22Rv1 (cell line): ENCODE measurements at regions not wholly inside any gene's neighbourhood (a gene's known extent, or its start where the extent isn't known, plus 50 kb on each side); places are given as distances from the start of the nearest gene placed in this dataset.
"Not testable (repeated sequence)": the region's sequence is repeated elsewhere in the genome, so short reads cannot be mapped to it uniquely, and the experiment has no call there.

Experiments used
- H3K27ac ChIP-seq: fragments of 450-650 bp; 2 replicates; pipeline ENCODE4 v1.5.1; 2017
- CTCF ChIP-seq: fragments of 450-650 bp; IDR thresholded peaks from 2 replicates; pipeline ENCODE4 v1.5.1; 2017; ENCODE audit warnings: mild to moderate bottlenecking
- ZFX ChIP-seq: fragments of 450-650 bp; IDR thresholded peaks from 2 replicates; pipeline ENCODE4 v1.6.1; 2017; ENCODE audit warnings: antibody characterized with exemption, borderline replicate concordance

GRCh38 chr22:22296047-22296446 is 51.5 kb downstream of the VPREB1 start:
- not testable (repeated sequence) for H3K27ac ChIP-seq

GRCh38 chr22:22297159-22297793 is 52.7 kb downstream of the VPREB1 start:
- peak overlapping the region; percentile 73 for H3K27ac ChIP-seq

- peak overlapping the region; percentile 73 for H3K27ac ChIP-seq
These were observed 53.4 kb downstream of the VPREB1 start for GRCh38 chr22:22297794-22298653.

- H3K27ac ChIP-seq, result peak overlapping the region; percentile 73
These were observed 54.0 kb downstream of the VPREB1 start for GRCh38 chr22:22298654-22299009.

GRCh38 chr22:22300511-22300910 is 55.9 kb downstream of the VPREB1 start:
- H3K27ac ChIP-seq, result not testable (repeated sequence)

GRCh38 chr22:22300946-22301345 is 56.4 kb downstream of the VPREB1 start:
- not testable (repeated sequence) for H3K27ac ChIP-seq

- TF ChIP-seq CTCF (no peak), ZFX (no peak)
- no peak overlapping the region for H3K27ac ChIP-seq
These were observed 72.0 kb downstream of the VPREB1 start for GRCh38 chr22:22316589-22316988.

GRCh38 chr22:22318723-22319465 is 74.3 kb downstream of the VPREB1 start:
- no peak overlapping the region for H3K27ac ChIP-seq
- TF ChIP-seq ZFX (no peak), CTCF (no peak)

GRCh38 chr22:22321743-22322611 is 77.4 kb downstream of the VPREB1 start:
- TF ChIP-seq CTCF, result peak; percentile 88
- H3K27ac ChIP-seq, result not testable (repeated sequence)

GRCh38 chr22:22322792-22323191 is 78.2 kb downstream of the VPREB1 start:
- no peak for TF ChIP-seq ZFX
- no peak for TF ChIP-seq CTCF
- H3K27ac ChIP-seq, result no peak overlapping the region
